Dedifferentiated amniotic fluid mesenchymal stem cell (primary cell): ENCODE measurements at regions not wholly inside any gene's neighbourhood (a gene's known extent, or its start where the extent isn't known, plus 50 kb on each side); places are given as distances from the start of the nearest gene placed in this dataset.

Experiments used
- DNase-seq: peaks from one replicate; pipeline ENCODE4 v3.0.0-alpha.2; 2016; ENCODE audit errors: extremely low spot score

GRCh38 chr2:138176862-138177439, 212.7 kb downstream of the HNMT start:
- no peak for DNase-seq

- DNase-seq, result no peak
Observed at GRCh38 chr2:138177693-138178092, 213.4 kb downstream of the HNMT start.

GRCh38 chr2:138180692-138181386, 216.6 kb downstream of the HNMT start:
- no peak for DNase-seq

GRCh38 chr2:138182250-138182936, 218.1 kb downstream of the HNMT start:
- no peak for DNase-seq

DNA sequence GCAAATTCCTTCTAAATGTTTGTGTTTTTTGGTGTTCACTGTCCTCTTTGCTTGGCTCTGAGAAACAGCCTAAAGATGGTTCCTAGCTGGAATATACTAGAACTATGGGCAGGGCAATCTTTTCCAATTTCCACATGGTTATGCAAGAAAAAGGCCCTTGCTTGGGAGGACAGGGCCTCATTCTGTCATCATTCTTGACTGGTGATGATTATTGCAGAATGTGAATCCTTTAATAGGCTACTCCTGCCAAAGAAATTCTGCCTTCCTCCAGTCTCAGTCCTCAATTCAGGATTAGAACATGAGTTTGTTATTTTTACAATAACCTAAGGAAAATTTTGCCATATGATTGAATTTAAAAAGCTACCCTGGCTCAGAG, 218.7 kb downstream of the HNMT start:
- DNase-seq, result peak; percentile 19

DNA sequence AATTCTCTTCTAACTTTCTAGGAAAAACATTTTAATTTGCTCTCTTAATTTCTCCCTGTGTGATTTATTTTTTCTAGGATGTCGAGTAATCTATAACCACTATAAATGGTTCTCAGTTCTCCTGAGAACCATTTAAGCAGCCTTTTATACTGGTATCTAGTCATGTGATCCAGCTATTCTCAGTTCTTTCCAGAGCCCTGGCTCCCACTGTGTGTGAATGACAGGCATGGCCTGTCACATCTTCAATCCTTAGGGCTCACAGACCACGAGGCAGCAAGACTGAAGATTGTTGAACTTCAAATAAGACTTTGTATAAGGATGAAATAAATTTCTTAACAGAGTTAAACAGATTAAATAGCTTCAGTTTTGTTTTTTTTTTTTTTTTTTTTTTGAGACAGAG, 219.4 kb downstream of the HNMT start:
- no peak for DNase-seq

DNA sequence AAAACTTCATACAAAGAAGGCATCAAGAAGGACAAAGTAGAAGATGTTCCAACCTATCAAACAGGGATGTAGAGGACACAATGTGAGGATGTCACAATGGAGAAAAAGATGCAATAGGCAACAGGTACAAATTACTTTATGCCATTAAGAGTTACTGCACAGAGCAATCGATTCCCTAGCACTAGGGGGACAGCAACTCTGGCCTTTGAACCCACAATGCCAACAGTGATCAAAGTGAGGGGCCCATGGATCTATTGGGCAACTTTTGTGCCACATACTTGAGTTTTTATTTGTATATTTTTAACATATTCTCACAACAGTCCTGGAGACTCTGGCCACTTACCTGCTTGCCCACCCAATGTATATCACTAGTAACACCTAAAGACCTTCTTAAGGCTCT, 220.2 kb downstream of the HNMT start:
- DNase-seq, result no peak

DNA sequence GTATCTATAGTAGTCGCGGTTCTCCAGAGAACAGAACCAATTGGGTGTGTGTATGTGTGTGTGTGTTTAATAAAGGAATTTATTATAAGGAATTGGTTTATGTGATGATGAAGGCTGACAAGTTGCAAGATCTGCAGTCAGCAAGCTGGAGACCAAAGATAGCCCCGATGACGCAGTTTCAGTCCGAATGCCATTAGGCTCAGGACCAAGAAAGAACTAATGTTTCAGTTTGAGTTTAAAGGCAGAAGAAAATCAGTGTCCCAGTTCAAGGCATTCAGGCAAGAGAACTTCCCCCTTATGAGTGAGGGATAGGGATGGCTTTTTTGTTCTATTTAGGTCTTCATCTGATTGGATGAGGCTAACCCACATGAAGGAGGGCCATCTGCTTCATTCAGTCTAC, 221.6 kb downstream of the HNMT start:
- no peak for DNase-seq

DNA sequence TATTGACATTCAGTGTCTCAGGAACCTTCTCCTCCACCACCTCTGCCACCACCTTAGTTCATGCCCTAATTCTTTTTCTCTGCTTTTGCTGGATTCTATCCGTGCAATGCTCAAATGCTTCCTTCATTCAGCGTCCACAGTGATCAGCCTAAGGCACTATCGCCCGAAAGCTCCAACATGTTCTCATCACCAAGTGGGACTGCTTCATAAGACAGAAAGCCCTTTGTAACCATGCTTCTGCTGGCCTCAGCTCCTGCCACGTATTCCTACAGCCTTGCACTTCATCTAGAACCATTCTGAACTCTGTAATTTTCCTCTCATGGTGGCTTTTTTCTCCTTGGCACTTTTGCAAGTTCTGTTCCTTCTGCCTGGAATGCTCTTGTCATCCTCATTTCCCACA, 222.9 kb downstream of the HNMT start:
- no peak for DNase-seq

DNA sequence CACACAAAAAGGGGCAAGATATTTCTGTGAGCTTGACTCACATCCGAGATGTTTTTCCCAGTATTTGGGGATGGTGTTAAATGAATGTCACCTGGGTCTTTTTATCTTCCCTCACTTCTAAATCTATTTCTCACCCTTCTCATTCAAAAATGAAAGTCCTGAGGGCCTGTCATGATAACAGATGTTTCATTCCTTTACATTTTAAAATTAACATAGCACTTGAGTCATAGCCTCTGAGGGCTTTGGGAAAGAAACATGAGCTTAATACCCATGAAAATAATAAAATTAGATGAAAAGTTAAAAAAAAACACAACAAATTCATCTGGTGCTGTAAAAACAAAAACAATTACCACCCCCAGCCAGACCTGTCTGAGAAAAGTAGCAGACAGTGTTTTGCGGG, 226.7 kb downstream of the HNMT start:
- no peak for DNase-seq

DNA sequence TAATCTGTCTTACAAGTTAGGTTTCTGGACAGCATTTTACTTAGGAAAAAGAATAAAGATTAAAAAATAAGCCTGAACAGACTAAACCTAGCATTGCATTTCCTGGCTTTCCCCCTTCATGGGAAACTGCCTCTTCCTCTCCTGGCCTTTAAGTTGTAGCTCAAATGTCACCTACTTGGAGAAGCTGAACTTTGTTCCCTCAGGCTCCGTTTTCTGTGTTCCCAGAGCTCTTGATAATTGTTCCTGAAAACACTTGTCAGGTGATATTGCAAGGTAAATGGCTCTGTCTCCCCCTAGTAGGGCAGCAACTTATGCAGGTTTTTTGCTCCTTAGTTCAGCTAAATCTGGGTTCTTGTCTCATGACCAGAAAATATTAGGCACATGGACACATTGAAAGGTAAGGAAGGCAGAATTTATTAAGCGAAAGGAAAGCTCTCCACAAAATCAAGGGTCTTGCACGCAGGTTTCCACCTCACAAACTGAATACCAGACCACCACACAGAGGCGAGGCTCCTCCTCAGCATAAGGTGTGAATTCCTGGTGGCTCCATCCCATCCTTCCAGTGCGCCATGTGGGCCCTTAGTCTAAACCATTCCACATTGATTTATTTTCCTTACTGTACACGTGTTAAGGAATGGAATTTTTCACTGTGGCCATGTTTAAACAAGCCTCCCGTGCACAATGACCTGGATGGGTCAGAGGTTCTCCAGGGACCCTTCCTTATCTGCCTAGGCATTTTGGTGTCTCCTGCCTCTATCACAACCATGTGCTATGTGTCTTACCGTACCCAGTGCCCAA, 229.3 kb downstream of the HNMT start:
- no peak for DNase-seq

- DNase-seq, result no peak
Observed at GRCh38 chr2:138201286-138201685, 237.0 kb downstream of the HNMT start.

- no peak for DNase-seq
Observed at GRCh38 chr2:138202762-138203161, 238.5 kb downstream of the HNMT start.

DNA sequence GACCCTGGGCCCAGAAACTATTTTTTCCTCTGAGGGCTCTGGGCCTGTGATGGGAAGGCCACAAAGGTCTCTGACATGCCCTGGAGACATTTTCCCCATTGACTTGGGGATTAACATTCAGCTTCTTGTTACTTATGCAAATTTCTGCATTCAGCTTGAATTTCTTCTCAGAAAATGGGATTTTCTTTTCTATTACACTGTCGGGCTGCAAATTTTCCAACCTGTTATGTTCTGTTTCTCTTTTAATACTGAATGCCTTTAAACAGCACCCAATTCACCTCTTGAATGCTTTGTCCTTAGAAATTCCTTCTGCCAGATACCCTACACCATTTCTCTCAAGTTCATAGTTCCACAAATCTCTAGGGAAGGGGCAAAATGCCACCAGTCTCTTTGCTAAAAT, 241.0 kb downstream of the HNMT start:
- DNase-seq, result no peak

DNA sequence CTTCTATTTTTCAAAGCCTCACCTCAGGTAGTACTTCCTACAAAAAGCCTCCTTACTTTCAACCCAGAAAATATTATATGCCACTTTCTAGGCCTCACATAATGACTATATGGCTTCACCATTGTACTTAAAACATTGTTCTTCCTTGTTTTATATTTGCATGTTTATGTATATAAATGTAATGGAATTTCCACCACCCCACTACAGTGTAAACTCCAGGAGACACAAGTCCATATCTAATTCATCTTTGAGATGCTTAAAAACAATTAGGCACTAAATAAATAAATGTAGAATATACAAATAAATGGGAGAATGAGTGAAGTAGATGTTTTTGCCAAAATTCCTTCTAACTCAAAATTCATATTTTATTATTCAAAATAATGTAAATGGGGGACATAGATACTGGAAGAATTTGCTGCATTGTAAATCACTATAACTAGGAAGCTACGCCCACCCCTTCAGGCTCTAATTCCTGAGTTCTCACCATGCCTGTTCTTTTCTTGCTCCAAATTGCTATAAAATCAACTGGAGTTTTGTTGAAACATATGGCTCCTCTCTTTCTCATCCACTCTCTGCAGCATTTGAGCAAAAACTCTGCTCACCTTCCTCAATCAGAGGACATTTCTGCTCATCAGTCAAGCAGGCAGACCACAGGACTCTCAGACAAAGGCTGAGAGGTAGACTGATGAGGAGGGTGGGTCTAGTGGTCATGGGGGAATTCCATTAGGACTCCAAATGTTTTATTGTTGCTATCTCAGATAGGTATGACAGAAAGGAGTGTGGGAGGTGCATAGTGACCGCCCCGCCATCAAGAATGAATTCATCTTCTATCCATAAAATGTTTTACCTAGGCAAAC, 243.0 kb downstream of the HNMT start:
- DNase-seq, result no peak

GRCh38 chr2:138209009-138209408, 244.7 kb downstream of the HNMT start:
- DNase-seq, result no peak

DNA sequence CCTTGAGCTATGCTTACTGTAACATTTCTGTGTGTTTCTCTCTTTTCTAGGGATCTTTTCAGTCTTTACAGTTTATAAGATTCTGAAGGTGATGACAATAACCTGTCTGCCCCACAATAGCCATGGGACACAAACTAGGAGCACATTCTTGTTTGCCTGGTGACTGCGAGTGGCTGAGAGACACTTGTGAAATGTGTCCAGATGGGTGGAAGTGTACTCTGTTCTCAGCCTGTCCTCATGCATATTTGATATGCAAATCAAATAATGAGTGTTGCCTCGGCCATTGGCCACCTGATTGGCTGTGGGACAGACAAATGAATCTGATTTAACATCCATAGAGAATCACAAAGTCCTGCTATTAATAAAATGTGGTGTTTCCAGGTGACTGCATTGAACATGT, 246.2 kb downstream of the HNMT start:
- no peak for DNase-seq

GRCh38 chr2:138212434-138212833, 248.2 kb downstream of the HNMT start:
- DNase-seq, result no peak

DNA sequence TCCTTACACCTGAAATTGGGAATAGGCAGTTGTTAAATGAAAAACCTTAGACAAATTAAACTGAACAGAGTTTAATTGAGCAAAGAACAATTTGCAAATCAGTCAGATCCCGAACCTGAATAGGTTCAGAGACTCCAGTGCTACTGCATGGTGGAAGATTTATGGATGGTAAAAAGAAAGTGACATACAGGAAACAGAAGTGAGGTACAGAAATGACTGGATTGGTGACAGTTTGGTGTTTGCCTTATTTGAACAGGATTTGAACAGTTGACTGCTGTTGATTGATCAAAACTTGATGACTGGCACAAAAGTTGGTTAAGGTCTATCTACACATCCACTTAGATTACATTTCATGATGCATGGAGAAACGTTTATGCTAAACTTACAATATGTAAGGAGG, 248.8 kb downstream of the HNMT start:
- no peak for DNase-seq

DNA sequence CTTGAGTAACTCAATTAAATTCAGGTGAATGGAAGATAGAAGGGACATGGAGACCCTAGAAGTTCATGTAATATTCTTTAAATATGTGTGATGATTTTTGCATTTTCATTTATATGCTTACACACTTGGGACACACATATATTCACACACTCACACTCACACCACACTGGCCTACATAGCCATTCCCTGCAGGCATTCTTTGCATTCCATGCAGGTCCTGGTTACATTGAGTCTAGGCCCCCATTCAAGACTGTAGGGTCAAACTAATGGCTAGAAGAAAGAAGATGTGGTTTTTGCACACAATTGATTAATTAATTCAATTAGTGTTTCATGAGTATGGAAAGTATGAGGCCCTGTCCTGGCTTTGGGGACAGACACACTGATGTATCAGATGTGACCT, 249.4 kb downstream of the HNMT start:
- no peak for DNase-seq

DNA sequence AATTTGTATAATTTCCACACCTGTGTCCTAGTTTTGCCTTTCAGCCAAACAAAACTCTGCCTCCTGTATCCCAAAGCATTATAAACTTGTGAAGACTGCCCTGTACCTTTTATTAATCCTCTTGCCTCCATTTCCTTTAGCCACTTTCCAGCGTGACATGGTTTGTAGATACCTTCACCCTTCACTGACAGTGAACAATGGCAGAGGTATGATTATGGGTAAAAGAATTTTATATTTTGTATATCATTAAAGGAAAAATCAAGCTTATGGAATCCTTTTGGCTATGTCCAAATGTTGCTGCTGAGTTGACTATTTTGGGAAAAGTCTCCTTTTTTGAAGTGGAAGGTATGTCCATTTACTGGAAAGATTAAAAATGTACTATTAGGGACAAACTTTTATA, 251.7 kb downstream of the HNMT start:
- no peak for DNase-seq

- no peak for DNase-seq
Observed at GRCh38 chr2:138217975-138218374, 253.7 kb downstream of the HNMT start.
